Loucy (cell line): ENCODE measurements at regions not wholly inside any gene's neighbourhood (a gene's known extent, or its start where the extent isn't known, plus 50 kb on each side); places are given as distances from the start of the nearest gene placed in this dataset.

Source experiments
- CTCF ChIP-seq: fragments of 200-600 bp; sonication (generic); conservative IDR thresholded peaks from 2 replicates; pipeline ENCODE4 v1.5.1; 2014; ENCODE audit warnings: mild to moderate bottlenecking, antibody characterized with exemption, low read length
- EZH2phosphoT487 ChIP-seq: fragments of 200-600 bp; IDR thresholded peaks from 2 replicates; pipeline ENCODE4 v1.6.1; 2018; ENCODE audit warnings: antibody characterized with exemption, mild to moderate bottlenecking, moderate library complexity, borderline replicate concordance

- TF ChIP-seq CTCF (no peak), EZH2phosphoT487 (no peak)
These were observed 342.0 kb downstream of the USP25 start for GRCh38 chr21:16071761-16072160.
